C4-2B (cell line): ENCODE measurements at regions not wholly inside any gene's neighbourhood (a gene's known extent, or its start where the extent isn't known, plus 50 kb on each side); places are given as distances from the start of the nearest gene placed in this dataset.

Experiments used
- ZFX ChIP-seq: fragments of 450-650 bp; IDR thresholded peaks from 2 replicates; pipeline ENCODE4 v1.6.1; 2017
- TF ChIP-seq, protein P1 (sequence below): fragments of 450-650 bp; conservative IDR thresholded peaks from 2 replicates; pipeline ENCODE4 v1.5.1; 2017; ENCODE audit warnings: mild to moderate bottlenecking

GRCh38 chr7:114860206-114860605 lies 61.7 kb upstream of the MDFIC start:
- TF ChIP-seq, protein P1, sequence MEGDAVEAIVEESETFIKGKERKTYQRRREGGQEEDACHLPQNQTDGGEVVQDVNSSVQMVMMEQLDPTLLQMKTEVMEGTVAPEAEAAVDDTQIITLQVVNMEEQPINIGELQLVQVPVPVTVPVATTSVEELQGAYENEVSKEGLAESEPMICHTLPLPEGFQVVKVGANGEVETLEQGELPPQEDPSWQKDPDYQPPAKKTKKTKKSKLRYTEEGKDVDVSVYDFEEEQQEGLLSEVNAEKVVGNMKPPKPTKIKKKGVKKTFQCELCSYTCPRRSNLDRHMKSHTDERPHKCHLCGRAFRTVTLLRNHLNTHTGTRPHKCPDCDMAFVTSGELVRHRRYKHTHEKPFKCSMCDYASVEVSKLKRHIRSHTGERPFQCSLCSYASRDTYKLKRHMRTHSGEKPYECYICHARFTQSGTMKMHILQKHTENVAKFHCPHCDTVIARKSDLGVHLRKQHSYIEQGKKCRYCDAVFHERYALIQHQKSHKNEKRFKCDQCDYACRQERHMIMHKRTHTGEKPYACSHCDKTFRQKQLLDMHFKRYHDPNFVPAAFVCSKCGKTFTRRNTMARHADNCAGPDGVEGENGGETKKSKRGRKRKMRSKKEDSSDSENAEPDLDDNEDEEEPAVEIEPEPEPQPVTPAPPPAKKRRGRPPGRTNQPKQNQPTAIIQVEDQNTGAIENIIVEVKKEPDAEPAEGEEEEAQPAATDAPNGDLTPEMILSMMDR: no peak
- TF ChIP-seq ZFX: no peak
